AG04449 (cell line): ENCODE measurements at regions not wholly inside any gene's neighbourhood (a gene's known extent, or its start where the extent isn't known, plus 50 kb on each side); places are given as distances from the start of the nearest gene placed in this dataset.

Experiments used
- CTCF ChIA-PET: fragments of 350-600 bp; formaldehyde crosslinking; extraction: SDS; loops from one replicate; lab custom pipeline; 2021; ENCODE audit warnings: antibody characterized with exemption; lab: Yijun Ruan, JAX
- POLR2A ChIA-PET: fragments of 400-600, 350-600 bp; formaldehyde crosslinking; extraction: SDS; loops from one replicate; lab custom pipeline; 2020; ENCODE audit warnings: antibody characterized with exemption, inconsistent platforms; lab: Yijun Ruan, JAX
- DNase-seq: peaks from one replicate; pipeline ENCODE4 v3.0.0-alpha.2; 2010; ENCODE audit warnings: low read depth, low spot score
- H3K4me3 ChIP-seq: 2 replicates; pipeline ENCODE4 v1.5.1; 2011; ENCODE audit warnings: low read depth, mild to moderate bottlenecking, control low read depth, low read length
- TF ChIP-seq, protein P1 (sequence below): IDR thresholded peaks from one replicate; pipeline ENCODE4 v1.5.1; 2011; ENCODE audit warnings: mild to moderate bottlenecking, moderate library complexity, low read length, control low read depth, inconsistent platforms; ENCODE audit not compliant: insufficient read depth; ENCODE audit errors: missing control alignments

DNA sequence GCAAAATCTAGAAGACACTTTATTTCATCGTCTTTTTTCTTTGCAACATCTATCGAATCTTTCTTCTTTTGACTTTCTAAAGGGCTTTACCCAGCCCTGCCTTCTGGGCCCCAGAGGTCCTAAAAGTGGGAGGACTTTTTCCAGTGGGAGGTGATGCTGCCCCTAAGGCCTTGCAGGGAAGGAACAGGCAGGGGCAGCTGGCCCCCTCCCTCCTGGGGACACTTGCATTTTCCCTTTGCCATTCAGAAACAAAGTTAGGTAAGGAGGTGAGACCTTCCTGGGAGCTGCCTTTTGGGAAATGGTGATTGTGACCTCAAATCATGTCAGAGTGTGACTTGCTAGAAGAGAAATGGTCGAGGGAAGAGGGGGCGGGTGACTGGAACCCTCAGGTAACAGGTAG, 132.7 kb downstream of the GLI2 start:
- TF ChIP-seq, protein P1, sequence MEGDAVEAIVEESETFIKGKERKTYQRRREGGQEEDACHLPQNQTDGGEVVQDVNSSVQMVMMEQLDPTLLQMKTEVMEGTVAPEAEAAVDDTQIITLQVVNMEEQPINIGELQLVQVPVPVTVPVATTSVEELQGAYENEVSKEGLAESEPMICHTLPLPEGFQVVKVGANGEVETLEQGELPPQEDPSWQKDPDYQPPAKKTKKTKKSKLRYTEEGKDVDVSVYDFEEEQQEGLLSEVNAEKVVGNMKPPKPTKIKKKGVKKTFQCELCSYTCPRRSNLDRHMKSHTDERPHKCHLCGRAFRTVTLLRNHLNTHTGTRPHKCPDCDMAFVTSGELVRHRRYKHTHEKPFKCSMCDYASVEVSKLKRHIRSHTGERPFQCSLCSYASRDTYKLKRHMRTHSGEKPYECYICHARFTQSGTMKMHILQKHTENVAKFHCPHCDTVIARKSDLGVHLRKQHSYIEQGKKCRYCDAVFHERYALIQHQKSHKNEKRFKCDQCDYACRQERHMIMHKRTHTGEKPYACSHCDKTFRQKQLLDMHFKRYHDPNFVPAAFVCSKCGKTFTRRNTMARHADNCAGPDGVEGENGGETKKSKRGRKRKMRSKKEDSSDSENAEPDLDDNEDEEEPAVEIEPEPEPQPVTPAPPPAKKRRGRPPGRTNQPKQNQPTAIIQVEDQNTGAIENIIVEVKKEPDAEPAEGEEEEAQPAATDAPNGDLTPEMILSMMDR: no peak
- ChIA-PET POLR2A (interaction anchor here (0.7 to 2.3 kb wide), 5 partner anchors 11 to 207 kb away, joined by 3 to 5 read pairs (median 3); no protein-coding TSS in a partner anchor), CTCF (interaction anchor here (0.8 to 3.8 kb wide), 9 partner anchors 9 to 210 kb away, joined by 3 to 21 read pairs (median 6); no protein-coding TSS in a partner anchor)
- DNase-seq: no peak
- H3K4me3 ChIP-seq: peak overlapping the region; percentile 56

DNA sequence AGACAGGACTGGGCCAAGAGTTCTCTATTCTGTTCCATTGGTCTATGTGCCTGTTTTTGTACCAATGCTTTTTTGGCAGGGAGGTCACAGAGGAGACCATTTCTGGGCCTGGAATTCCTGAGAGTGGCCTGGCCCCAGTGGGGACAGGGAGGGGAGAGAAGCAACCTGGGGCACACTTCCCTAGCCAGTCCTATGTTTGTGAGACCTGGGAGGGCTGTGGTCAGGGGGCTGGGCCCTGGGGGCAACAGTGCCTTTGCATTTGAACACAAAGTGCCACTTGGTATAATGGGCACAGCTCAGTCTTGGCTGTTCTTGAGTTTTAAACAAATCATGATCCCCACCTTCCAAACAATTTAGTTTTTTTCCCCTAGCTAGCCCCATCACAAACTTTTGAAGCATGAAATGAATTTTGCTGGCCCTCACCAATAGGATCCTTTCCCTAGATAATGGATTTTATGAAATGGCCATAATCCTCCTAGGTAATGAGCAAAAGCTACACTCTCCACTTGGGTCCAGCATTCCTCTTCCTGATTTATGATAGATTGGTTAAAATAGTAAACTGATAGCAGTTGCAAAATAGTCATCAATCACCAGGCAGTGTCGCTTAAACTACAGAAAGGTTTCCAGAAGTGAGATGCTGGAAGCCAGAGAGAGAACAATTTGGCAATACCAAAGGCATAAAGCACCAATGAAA, 133.5 kb downstream of the GLI2 start:
- DNase-seq: no peak
- TF ChIP-seq, protein P1: no peak
- POLR2A ChIA-PET: interaction anchor here (1.1 kb wide), 1 partner anchor 191 kb away, joined by 3 read pairs; no protein-coding TSS in a partner anchor
- CTCF ChIA-PET: interaction anchor here (1.2 to 3.8 kb wide), 7 partner anchors 9 to 202 kb away, joined by 3 to 21 read pairs (median 7); no protein-coding TSS in a partner anchor
- H3K4me3 ChIP-seq: no peak overlapping the region

DNA sequence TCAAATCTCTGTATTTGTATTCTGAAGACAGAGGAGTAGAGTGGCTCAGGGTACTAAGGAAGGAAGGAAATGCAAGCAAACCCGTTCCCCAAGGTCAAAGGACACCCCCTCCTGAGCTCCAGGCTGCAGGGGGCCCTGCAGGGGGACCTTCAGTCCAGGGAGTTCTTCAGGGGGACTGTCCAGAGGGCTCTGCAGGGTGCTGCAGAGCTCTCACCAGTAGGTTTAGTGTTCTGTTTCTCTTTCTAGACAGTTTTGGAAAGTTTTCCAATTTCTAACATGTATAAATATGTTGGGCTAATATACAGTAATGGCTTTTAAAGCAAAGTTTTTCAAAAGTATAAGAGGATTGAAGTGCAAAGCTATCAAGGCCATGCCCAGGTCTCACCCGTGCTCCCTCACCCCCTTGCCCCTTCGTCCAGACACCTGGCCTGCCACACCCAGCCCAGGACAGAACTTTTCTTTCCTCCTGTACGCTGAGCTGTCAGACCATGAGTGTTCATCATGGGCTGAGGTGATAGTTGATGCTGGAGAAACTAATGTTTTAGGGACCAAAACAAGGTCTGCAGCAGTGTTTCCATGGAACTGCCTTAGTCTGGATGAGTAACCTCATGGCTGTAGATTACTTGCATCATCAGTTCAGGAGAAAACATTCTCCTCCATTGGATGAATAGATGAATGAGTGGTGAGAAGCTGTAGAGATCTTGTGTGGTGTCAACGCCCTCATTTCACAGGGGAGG, 134.2 kb downstream of the GLI2 start:
- CTCF ChIA-PET: interaction anchor here (1.1 to 2.6 kb wide), 2 partner anchors 13 to 207 kb away, joined by 3 to 7 read pairs; no protein-coding TSS in a partner anchor
- no peak for DNase-seq
- H3K4me3 ChIP-seq: no peak overlapping the region
- POLR2A ChIA-PET: no interaction called here
- TF ChIP-seq, protein P1: no peak

DNA sequence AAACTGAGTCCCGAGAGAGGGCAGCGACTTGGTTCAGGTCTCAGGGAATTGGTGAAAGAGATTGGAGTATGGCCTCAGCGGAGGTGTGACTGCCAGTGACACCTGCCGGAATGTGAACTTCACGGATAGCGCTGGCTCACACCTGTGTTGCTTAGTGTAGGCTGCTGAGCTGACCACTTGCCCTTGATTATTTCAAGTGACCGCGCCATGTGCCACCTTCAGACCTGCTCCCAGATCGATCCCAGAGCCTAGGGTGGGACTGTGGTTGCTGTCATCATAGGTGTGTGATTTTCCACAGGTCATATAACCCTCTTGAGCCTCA, 134.8 kb downstream of the GLI2 start:
- CTCF ChIA-PET: interaction anchor here (1.1 kb wide), 1 partner anchor 206 kb away, joined by 3 read pairs; no protein-coding TSS in a partner anchor
- DNase-seq: no peak
- no peak overlapping the region for H3K4me3 ChIP-seq
- TF ChIP-seq, protein P1: no peak
- POLR2A ChIA-PET: no interaction called here

DNA sequence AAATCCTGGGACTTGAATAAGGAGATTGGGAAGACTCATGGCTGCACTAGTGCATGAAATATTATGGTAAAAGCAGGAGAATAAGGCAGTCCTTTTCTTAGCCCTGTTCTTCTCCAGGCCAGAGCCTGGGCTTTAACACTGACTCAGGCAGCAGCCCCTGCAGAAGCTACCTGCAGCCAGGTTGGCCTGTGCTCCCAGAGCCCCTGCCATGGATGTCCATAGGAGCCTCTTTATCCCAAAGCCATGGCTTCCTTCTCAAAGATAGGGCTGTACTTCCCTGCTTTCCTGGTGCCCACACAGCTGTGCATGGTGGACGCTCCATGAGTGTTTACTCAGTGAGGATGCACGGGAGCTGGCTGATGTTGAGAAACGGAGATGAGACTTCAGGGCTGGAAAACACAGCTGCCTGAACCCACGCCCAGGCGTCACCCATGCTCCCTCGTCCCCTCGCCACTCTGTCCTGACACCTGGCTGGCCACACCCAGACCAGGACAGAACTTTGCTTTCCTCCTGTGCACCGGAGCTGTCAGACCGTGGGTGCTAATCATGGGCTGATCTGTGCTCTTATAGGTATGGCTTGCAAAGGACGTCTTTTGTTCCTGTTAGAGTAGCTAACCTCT, 135.5 kb downstream of the GLI2 start:
- no peak overlapping the region for H3K4me3 ChIP-seq
- POLR2A ChIA-PET: no interaction called here
- DNase-seq: no peak
- TF ChIP-seq, protein P1: no peak
- CTCF ChIA-PET: interaction anchor here (0.9 to 1.1 kb wide), 2 partner anchors 205 to 206 kb away, joined by 3 read pairs; no protein-coding TSS in a partner anchor
